ENCODE measurements at regions not wholly inside any gene's neighbourhood (a gene's known extent, or its start where the extent isn't known, plus 50 kb on each side); places are given as distances from the start of the nearest gene placed in this dataset.

- no peak for DNase-seq
- Histone ChIP-seq H3K36me3 (replicated peaks in 1 of 2; ENCODE audit: insufficient read depth in 1 of 2, low read depth in 2 of 2) (no peaks in the 10 kb centered on the region), H3K4me3 (no peak overlapping the region), H3K27ac (peak overlapping the region in 2 of 4 donors; percentile 8 to 53), H3K4me1 (peaks cover 18% of the 10 kb centered on the region), H3K27me3 (no peaks in the 10 kb centered on the region), H3K9me3 (no peaks in the 10 kb centered on the region)
- no peak for TF ChIP-seq POLR2A (IDR thresholded peaks at IDR 0.05)
- no peak for TF ChIP-seq CTCF (IDR thresholded peaks at IDR 0.05)
- 39 to 43% methylated on average over 4 of the region's 4 CpGs for WGBS, 2 donors
- intact Hi-C loops (cut with DNase I): no loop called here
- ATAC-seq: no peak
These were observed 215.2 kb downstream of the HTR7 start for GRCh38 chr10:90642650-90643049.

GRCh38 chr10:90644165-90644564 is 213.7 kb downstream of the HTR7 start:
- no peak overlapping the region for H3K4me3 ChIP-seq
- no peaks in the 10 kb centered on the region for H3K27me3 ChIP-seq
- ATAC-seq: no peak
- 67 to 72% methylated on average over 3 of the region's 3 CpGs for WGBS, 2 donors
- TF ChIP-seq POLR2A (IDR thresholded peaks at IDR 0.05) (no peak), CTCF (IDR thresholded peaks at IDR 0.05) (no peak)
- no peak for DNase-seq
- peaks cover 18% of the 10 kb centered on the region for H3K4me1 ChIP-seq
- H3K27ac ChIP-seq: no peak overlapping the region
- no peaks in the 10 kb centered on the region for H3K36me3 ChIP-seq (replicated peaks in 1 of 2; ENCODE audit: insufficient read depth in 1 of 2, low read depth in 2 of 2)
- H3K9me3 ChIP-seq: no peaks in the 10 kb centered on the region
- intact Hi-C loops (cut with DNase I): no loop called here

DNA sequence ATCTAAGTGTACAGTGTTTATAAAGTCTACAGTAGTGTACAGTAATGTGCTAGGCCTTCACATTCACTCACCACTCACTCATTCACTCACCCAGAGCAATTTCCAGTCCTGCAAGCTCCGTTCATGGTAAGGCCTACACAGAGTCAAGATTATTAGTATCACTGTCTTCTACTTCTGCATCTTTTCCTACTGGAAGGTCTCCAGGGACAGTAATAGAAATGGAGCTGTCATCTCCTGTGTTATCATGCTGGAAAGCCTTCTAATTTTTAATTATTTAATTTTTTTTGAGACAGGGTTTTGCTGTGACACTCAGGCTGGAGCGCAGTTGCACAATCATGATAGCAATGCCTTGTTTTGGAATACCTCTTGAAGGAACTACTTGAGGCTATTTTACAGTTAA is 207.0 kb downstream of the HTR7 start:
- no peak overlapping the region for H3K4me3 ChIP-seq
- TF ChIP-seq POLR2A (IDR thresholded peaks at IDR 0.05): no peak
- no peak for TF ChIP-seq CTCF (IDR thresholded peaks at IDR 0.05)
- DNase-seq (no peak), ATAC-seq (no peak)
- 64 to 76% methylated on average over 2 of the region's 2 CpGs for WGBS, 2 donors
- no peaks in the 10 kb centered on the region for H3K27me3 ChIP-seq
- H3K9me3 ChIP-seq: no peaks in the 10 kb centered on the region
- H3K27ac ChIP-seq: no peak overlapping the region
- H3K36me3 ChIP-seq (replicated peaks in 1 of 2; ENCODE audit: insufficient read depth in 1 of 2, low read depth in 2 of 2): no peaks in the 10 kb centered on the region
- no peaks in the 10 kb centered on the region for H3K4me1 ChIP-seq
- intact Hi-C loops (cut with DNase I): no loop called here

GRCh38 chr10:90652519-90652918 is 205.3 kb downstream of the HTR7 start:
- Histone ChIP-seq H3K4me1 (no peaks in the 10 kb centered on the region), H3K27me3 (no peaks in the 10 kb centered on the region), H3K9me3 (no peaks in the 10 kb centered on the region), H3K4me3 (no peak overlapping the region), H3K27ac (no peak overlapping the region), H3K36me3 (replicated peaks in 1 of 2; ENCODE audit: insufficient read depth in 1 of 2, low read depth in 2 of 2) (no peaks in the 10 kb centered on the region)
- TF ChIP-seq CTCF (IDR thresholded peaks at IDR 0.05) (peak in 3 of 7 experiments; percentile 26 to 51 (median 35)), POLR2A (IDR thresholded peaks at IDR 0.05) (no peak)
- intact Hi-C loops (cut with DNase I): no loop called here
- ATAC-seq (no peak), DNase-seq (peak in 2 of 4 donors; percentile 3 to 30)

DNA sequence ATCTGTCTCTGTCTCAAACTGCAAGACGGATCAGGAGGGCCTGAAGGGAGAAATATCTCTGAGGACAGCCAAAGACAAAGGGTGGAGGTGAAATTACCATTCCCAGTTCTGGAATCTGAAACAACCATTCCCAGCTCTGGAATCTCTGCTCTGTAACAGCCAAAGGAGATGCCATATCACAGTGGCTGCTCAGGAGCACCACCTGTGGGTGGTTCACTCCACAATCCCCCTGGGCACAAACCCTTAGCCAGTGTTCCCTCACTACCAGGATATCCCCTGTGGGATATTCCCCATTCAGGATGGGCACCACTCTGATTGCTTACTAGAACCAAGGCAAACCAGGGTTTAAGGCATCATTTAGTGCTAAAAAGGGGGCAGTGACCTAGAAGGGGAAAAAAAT is 199.0 kb downstream of the HTR7 start:
- H3K36me3 ChIP-seq (replicated peaks in 1 of 2; ENCODE audit: insufficient read depth in 1 of 2, low read depth in 2 of 2): no peaks in the 10 kb centered on the region
- H3K27me3 ChIP-seq: no peaks in the 10 kb centered on the region
- WGBS, 2 donors: 8 to 18% methylated on average over 1 of the region's 1 CpG
- H3K27ac ChIP-seq: no peak overlapping the region
- H3K9me3 ChIP-seq: no peaks in the 10 kb centered on the region
- ATAC-seq: no peak
- TF ChIP-seq POLR2A (IDR thresholded peaks at IDR 0.05) (no peak), CTCF (IDR thresholded peaks at IDR 0.05) (no peak)
- no peak for DNase-seq
- intact Hi-C loops (cut with DNase I): no loop called here
- H3K4me3 ChIP-seq: no peak overlapping the region
- no peaks in the 10 kb centered on the region for H3K4me1 ChIP-seq

Data from body of pancreas (tissue), 4 donors.